K562 (cell line): ENCODE measurements at regions not wholly inside any gene's neighbourhood (a gene's known extent, or its start where the extent isn't known, plus 50 kb on each side); places are given as distances from the start of the nearest gene placed in this dataset.

Source experiments
- ATAC-seq: fragments of 200-7000 bp; cut with Tn5 transposase; 3 replicates; pipeline ENCODE4 v1.9.1; 2020; ENCODE audit warnings: moderate library complexity
- BruUV-seq: library from RNA; stranded (reverse); fragments of 400-500 nt; replicated peaks from 2 replicates; lab custom pipeline; 2021; lab: Mats Ljungman, UMichigan
- CTCF ChIA-PET: fragments of 300-600 bp; formaldehyde crosslinking; extraction: SDS; loops from one replicate; lab custom pipeline; 2021; ENCODE audit warnings: low intra/inter-chr PET ratio; lab: Yijun Ruan, JAX
- POLR2A ChIA-PET: fragments of 300-600, 350-650 bp; sonication (Branson Sonifier 250); formaldehyde crosslinking; extraction: SDS; loops from one replicate; lab custom pipeline; 2021; ENCODE audit warnings: antibody characterized with exemption, inconsistent platforms; lab: Yijun Ruan, JAX
- DNase-seq, 4 experiments: peaks; one replicate each; pipeline versions ENCODE4 v3.0.0 to v3.0.0-alpha.2; 2011 to 2018; ENCODE audit warnings: low spot score in 3 of 4, mixed read lengths in 3 of 4; ENCODE audit errors: extremely low read depth in 1 of 4
- FAIRE-seq: peaks from 2 replicates; lab custom pipeline; 2011; peaks lifted over from hg19 to GRCh38; lab: Jason Lieb, UNC
- H2AFZ ChIP-seq: 2 replicates; pipeline ENCODE4 v1.6.0; 2011; ENCODE audit warnings: low read depth, low read length, control low read depth, inconsistent platforms
- H3K27ac ChIP-seq: fragments of 200-600 bp; 3 replicates; pipeline ENCODE4 v1.8.0; 2011; ENCODE audit warnings: low read depth, mild to moderate bottlenecking, control low read depth, inconsistent platforms, low read length, moderate library complexity, mixed read lengths; ENCODE audit errors: extremely low read depth
- H3K27me3 ChIP-seq, 2 experiments: fragments of 300-600 bp in 1 of 2; 2 replicates in 1 of 2; 3 replicates in 1 of 2; pipeline versions ENCODE4 v1.6.0 to v1.8.0; 2011; ENCODE audit warnings: inconsistent platforms in 2 of 2, low read length in 2 of 2, mild to moderate bottlenecking in 1 of 2, mixed read lengths in 1 of 2, moderate library complexity in 1 of 2; ENCODE audit not compliant: control insufficient read depth in 2 of 2, insufficient read depth in 2 of 2
- H3K36me3 ChIP-seq: fragments of 300-600 bp; 3 replicates; pipeline ENCODE4 v1.8.0; 2011; ENCODE audit warnings: mild to moderate bottlenecking, low read length, inconsistent platforms; ENCODE audit not compliant: control insufficient read depth, insufficient read depth
- H3K4me1 ChIP-seq, 2 experiments: fragments of 200-600 bp in 1 of 2; replicated peaks in 1 of 2; 2 replicates in 1 of 2; 3 replicates in 1 of 2; pipeline versions ENCODE4 v1.5.1 to v1.8.0; 2011; ENCODE audit warnings: inconsistent platforms in 2 of 2, low read length in 2 of 2, mild to moderate bottlenecking in 1 of 2, mixed read lengths in 1 of 2, moderate library complexity in 1 of 2; ENCODE audit not compliant: control insufficient read depth in 2 of 2, insufficient read depth in 2 of 2
- H3K4me2 ChIP-seq: 2 replicates; pipeline ENCODE4 v1.6.1; 2011; ENCODE audit warnings: low read length, control low read depth, inconsistent platforms, mixed read lengths; ENCODE audit not compliant: insufficient read depth
- H3K4me3 ChIP-seq: fragments of 200-600 bp; sonication (generic), shearing (Covaris generic); 2 replicates; pipeline ENCODE4 v1.5.1; 2016; ENCODE audit warnings: control low read depth, inconsistent platforms
- H3K79me2 ChIP-seq: fragments of 200-600 bp; 3 replicates; pipeline ENCODE4 v1.8.0; 2011; ENCODE audit warnings: low read length, inconsistent platforms; ENCODE audit not compliant: control insufficient read depth, insufficient read depth
- H3K9ac ChIP-seq, 2 experiments: 2 replicates each; pipeline versions ENCODE4 v1.6.0 to v1.6.1; 2011; ENCODE audit warnings: low read depth in 2 of 2, low read length in 2 of 2, control low read depth in 1 of 2, inconsistent platforms in 1 of 2, mild to moderate bottlenecking in 1 of 2, mixed read lengths in 1 of 2; ENCODE audit not compliant: insufficient read depth in 1 of 2
- H3K9me1 ChIP-seq: one replicate; pipeline ENCODE4 v1.6.0; 2011; ENCODE audit warnings: inconsistent platforms, mild to moderate bottlenecking, low read length, moderate library complexity; ENCODE audit not compliant: control insufficient read depth, insufficient read depth
- H3K9me3 ChIP-seq: replicated peaks from 2 replicates; pipeline ENCODE4 v1.5.1; 2011; ENCODE audit warnings: low read depth, low read length, inconsistent platforms; ENCODE audit not compliant: control insufficient read depth, insufficient read depth
- H4K20me1 ChIP-seq: replicated peaks from 2 replicates; pipeline ENCODE4 v1.6.1; 2011; ENCODE audit warnings: low read length, inconsistent platforms, mixed read lengths; ENCODE audit not compliant: control insufficient read depth, insufficient read depth
- C11orf30 ChIP-seq: fragments of 450-650 bp; IDR thresholded peaks from 2 replicates; pipeline ENCODE4 v1.6.1; 2016; ENCODE audit warnings: low read depth, mild to moderate bottlenecking
- CBX2 ChIP-seq: fragments of 200-600 bp; sonication (generic); IDR thresholded peaks from one replicate; pipeline ENCODE4 v1.6.1; 2012; ENCODE audit warnings: mild to moderate bottlenecking, low read length, inconsistent platforms; ENCODE audit not compliant: insufficient read depth, poor library complexity, severe bottlenecking
- COPS2 ChIP-seq: fragments of 450-650 bp; conservative IDR thresholded peaks from 2 replicates; pipeline ENCODE4 v1.6.1; 2016; ENCODE audit warnings: mild to moderate bottlenecking, moderate library complexity
- MAFG ChIP-seq: fragments of 450-650 bp; conservative IDR thresholded peaks from 2 replicates; pipeline ENCODE4 v1.6.1; 2016; ENCODE audit warnings: missing genetic modification characterization, missing compliant biosample characterization
- ZNF146 ChIP-seq: IDR thresholded peaks from one replicate; pipeline ENCODE4 v1.6.1; 2018; ENCODE audit warnings: missing compliant biosample characterization; ENCODE audit not compliant: unreplicated experiment
- ZNF316 ChIP-seq: fragments of 450-650 bp; IDR thresholded peaks from 2 replicates; pipeline ENCODE4 v1.6.1; 2016
- ZNF589 ChIP-seq: fragments of 200-800 bp; sonication (Bioruptor generic); IDR thresholded peaks from 2 replicates; pipeline ENCODE4 v1.6.1; 2016; ENCODE audit warnings: low read depth, missing genetic modification characterization, missing compliant biosample characterization
- WGBS: fragments of 100-300 bp; shearing (Covaris generic); methylation state at CpG from one replicate; pipeline ENCODE4 v1.1.6; 2016; ENCODE audit warnings: low coverage, mixed read lengths; ENCODE audit not compliant: insufficient coverage; ENCODE audit errors: missing lambda C conversion rate; 5-methylcytosine and 5-hydroxymethylcytosine counted together
- in situ Hi-C: fragments of 300-500 bp; cut with MboI; formaldehyde crosslinking; loops from 4 replicates; pipeline ENCODE4 v1.15.0; 2018; ENCODE audit warnings: inconsistent platforms, mixed read lengths
- intact Hi-C: fragments of 100-400 bp; cut with micrococcal nuclease; formaldehyde crosslinking; loops from 2 replicates; pipeline ENCODE4 v1.14.2; 2022
- TF ChIP-seq, protein P1 (sequence below), 2 experiments: fragments of 150-350 bp in 1 of 2; IDR thresholded peaks; 2 replicates each; pipeline ENCODE4 v1.6.1; 2012 to 2016; ENCODE audit warnings: low read depth in 2 of 2, low read length in 2 of 2, mild to moderate bottlenecking in 1 of 2, moderate library complexity in 1 of 2
- TF ChIP-seq, protein P2 (sequence below): fragments of 450-650 bp; IDR thresholded peaks from 2 replicates; pipeline ENCODE4 v1.6.1; 2016; ENCODE audit warnings: mild to moderate bottlenecking

DNA sequence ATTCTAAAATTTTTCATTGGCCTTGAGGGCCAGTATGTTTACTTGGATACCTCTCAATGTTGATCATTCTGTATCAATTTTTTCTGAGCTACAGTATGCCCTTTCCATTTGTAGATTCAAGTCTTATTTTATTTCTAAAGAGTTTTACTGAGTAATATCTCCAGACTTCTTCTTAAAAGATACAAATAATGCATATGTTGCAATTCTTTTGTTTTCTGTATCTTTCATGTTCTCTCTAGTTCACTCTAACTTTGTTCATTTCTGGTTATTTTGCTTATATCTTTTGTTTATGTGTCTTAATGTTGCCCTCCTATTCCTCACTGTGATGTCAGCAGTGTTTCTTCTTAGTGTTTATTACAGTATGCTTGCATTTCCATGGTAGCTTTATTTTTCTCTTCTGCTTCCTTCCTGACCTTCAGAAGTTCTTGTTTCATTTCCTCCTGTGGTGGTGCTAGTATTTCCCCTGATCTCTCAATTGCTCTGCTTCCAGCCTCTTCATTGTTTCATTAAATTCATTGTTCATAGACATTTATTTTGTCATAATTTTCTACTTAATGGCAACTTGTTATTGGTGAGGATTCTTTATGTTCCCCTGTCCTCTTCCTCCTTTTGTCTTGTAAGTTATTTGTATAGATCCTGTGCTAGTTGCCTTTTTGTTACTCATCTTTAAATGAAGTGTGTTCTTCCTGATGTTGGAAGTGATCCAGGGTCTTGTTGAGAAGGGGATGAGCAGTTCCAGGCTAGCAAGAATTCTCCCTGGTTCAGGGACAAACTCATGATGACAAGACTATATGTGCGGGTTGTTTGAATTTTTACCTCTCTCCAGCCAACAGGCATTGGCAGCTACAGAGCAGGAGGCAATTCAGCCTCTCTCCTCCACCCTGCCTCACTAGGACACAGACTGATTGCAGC lies 160.8 kb downstream of the DEPDC1B start:
- no peak for ATAC-seq
- H3K4me2 ChIP-seq, result no peak overlapping the region
- no peaks in the 10 kb centered on the region for H3K79me2 ChIP-seq
- DNase-seq, result no peak
- no TSS peak for BruUV-seq
- no peaks in the 10 kb centered on the region for H3K36me3 ChIP-seq
- no peak overlapping the region for H3K9ac ChIP-seq
- H4K20me1 ChIP-seq, result no peaks in the 10 kb centered on the region
- ChIA-PET CTCF (no interaction called here), POLR2A (interaction anchor here (0.6 kb wide), 1 partner anchor 17 kb away, joined by 3 read pairs; no protein-coding TSS in a partner anchor)
- in situ Hi-C loops (no loop called here), intact Hi-C loops (no loop called here)
- peak; percentile 69 for TF ChIP-seq ZNF316
- 0 out of 2 replicates have a peak, but pooled peaks have one; percentile 11 for TF ChIP-seq MAFG (tag)
- peak; percentile 59; the same call in 1 of the 2 replicates for TF ChIP-seq C11orf30
- no peak for TF ChIP-seq COPS2
- no peaks in the 10 kb centered on the region for H3K9me3 ChIP-seq
- H3K27me3 ChIP-seq, result no peaks in the 10 kb centered on the region
- no peak overlapping the region for H2AFZ ChIP-seq
- FAIRE-seq, result no peak
- no peak overlapping the region for H3K4me3 ChIP-seq
- no peaks in the 10 kb centered on the region for H3K9me1 ChIP-seq
- no peaks in the 10 kb centered on the region for H3K4me1 ChIP-seq
- 0% methylated on average over 1 of the region's 1 CpG for WGBS
- no peak overlapping the region for H3K27ac ChIP-seq

DNA sequence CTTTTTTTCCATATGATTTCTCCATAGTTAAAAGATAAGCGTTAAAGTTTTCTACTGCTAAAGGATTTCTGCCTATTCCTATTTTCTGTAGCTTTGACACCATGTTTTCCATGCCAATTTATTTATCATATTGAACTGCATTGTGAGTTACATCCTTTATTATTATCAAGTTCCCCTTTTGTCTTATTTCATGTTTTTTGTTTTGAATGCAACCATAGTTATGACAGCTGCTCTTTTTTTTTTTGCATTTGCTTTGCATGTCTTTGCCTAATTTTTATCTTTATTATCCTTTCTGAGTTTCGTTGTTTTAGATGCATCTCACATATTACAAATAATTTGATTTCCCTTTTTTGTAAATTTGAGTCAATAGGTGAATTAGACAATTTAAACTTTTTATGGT lies 161.5 kb downstream of the DEPDC1B start:
- intact Hi-C loops (no loop called here), in situ Hi-C loops (no loop called here)
- CTCF ChIA-PET, result no interaction called here
- POLR2A ChIA-PET, result no interaction called here
- Histone ChIP-seq H3K27me3 (no peaks in the 10 kb centered on the region), H3K9ac (no peak overlapping the region), H3K4me2 (no peak overlapping the region), H3K4me3 (no peak overlapping the region), H2AFZ (no peak overlapping the region), H3K4me1 (no peaks in the 10 kb centered on the region), H3K79me2 (no peaks in the 10 kb centered on the region), H3K27ac (no peak overlapping the region), H4K20me1 (no peaks in the 10 kb centered on the region), H3K9me1 (no peaks in the 10 kb centered on the region), H3K36me3 (no peaks in the 10 kb centered on the region), H3K9me3 (no peaks in the 10 kb centered on the region)
- WGBS, result 0% methylated on average over 2 of the region's 2 CpGs
- ATAC-seq (no peak), DNase-seq (no peak), FAIRE-seq (no peak)
- no TSS peak for BruUV-seq
- TF ChIP-seq CBX2, result no peak
- TF ChIP-seq, protein P1, sequence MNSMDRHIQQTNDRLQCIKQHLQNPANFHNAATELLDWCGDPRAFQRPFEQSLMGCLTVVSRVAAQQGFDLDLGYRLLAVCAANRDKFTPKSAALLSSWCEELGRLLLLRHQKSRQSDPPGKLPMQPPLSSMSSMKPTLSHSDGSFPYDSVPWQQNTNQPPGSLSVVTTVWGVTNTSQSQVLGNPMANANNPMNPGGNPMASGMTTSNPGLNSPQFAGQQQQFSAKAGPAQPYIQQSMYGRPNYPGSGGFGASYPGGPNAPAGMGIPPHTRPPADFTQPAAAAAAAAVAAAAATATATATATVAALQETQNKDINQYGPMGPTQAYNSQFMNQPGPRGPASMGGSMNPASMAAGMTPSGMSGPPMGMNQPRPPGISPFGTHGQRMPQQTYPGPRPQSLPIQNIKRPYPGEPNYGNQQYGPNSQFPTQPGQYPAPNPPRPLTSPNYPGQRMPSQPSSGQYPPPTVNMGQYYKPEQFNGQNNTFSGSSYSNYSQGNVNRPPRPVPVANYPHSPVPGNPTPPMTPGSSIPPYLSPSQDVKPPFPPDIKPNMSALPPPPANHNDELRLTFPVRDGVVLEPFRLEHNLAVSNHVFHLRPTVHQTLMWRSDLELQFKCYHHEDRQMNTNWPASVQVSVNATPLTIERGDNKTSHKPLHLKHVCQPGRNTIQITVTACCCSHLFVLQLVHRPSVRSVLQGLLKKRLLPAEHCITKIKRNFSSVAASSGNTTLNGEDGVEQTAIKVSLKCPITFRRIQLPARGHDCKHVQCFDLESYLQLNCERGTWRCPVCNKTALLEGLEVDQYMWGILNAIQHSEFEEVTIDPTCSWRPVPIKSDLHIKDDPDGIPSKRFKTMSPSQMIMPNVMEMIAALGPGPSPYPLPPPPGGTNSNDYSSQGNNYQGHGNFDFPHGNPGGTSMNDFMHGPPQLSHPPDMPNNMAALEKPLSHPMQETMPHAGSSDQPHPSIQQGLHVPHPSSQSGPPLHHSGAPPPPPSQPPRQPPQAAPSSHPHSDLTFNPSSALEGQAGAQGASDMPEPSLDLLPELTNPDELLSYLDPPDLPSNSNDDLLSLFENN (IDR thresholded peaks at IDR 0.05; ENCODE audit: low read depth in 2 of 2, low read length in 2 of 2), result no peak
- TF ChIP-seq, protein P2, sequence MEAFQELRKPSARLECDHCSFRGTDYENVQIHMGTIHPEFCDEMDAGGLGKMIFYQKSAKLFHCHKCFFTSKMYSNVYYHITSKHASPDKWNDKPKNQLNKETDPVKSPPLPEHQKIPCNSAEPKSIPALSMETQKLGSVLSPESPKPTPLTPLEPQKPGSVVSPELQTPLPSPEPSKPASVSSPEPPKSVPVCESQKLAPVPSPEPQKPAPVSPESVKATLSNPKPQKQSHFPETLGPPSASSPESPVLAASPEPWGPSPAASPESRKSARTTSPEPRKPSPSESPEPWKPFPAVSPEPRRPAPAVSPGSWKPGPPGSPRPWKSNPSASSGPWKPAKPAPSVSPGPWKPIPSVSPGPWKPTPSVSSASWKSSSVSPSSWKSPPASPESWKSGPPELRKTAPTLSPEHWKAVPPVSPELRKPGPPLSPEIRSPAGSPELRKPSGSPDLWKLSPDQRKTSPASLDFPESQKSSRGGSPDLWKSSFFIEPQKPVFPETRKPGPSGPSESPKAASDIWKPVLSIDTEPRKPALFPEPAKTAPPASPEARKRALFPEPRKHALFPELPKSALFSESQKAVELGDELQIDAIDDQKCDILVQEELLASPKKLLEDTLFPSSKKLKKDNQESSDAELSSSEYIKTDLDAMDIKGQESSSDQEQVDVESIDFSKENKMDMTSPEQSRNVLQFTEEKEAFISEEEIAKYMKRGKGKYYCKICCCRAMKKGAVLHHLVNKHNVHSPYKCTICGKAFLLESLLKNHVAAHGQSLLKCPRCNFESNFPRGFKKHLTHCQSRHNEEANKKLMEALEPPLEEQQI, result no peak
- no peak for TF ChIP-seq ZNF146 (CRISPR knock-in tag)
- no peak for TF ChIP-seq ZNF589 (CRISPR knock-in tag)
